GM12892 (cell line): ENCODE measurements at regions not wholly inside any gene's neighbourhood (a gene's known extent, or its start where the extent isn't known, plus 50 kb on each side); places are given as distances from the start of the nearest gene placed in this dataset.

Experiments used
- POLR2A ChIP-seq: IDR thresholded peaks from 2 replicates; pipeline ENCODE4 v1.6.1; 2011; ENCODE audit warnings: low read depth, low read length, control low read depth
- POLR2AphosphoS5 ChIP-seq: IDR thresholded peaks from 2 replicates; pipeline ENCODE4 v1.6.1; 2011; ENCODE audit warnings: low read depth, low read length, control low read depth

DNA sequence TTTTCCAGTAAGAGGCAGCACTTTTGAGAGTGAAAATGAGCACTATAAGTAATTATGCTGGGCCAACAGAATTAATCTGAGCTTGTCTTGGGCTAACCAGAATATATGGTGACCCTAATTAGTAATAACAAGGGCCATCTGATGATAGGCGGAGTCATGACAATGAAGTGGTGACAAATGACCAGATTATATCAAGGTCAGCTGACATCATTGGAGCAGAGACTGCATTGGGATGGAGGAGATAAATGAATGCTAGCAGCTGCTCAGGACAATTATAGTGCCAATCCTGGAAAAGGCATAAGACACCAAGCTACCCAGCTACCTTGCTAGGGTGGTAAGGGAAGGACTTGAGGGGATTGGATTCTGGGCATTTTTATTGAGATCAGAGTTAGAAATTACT lies 1548.7 kb downstream of the RPA4 start:
- TF ChIP-seq POLR2A (no peak), POLR2AphosphoS5 (no peak)
